Spleen (tissue), 7 donors: ENCODE measurements at regions not wholly inside any gene's neighbourhood (a gene's known extent, or its start where the extent isn't known, plus 50 kb on each side); places are given as distances from the start of the nearest gene placed in this dataset.

Experiments
- POLR2A ChIP-seq, 3 donors: fragments of 450-650 bp; IDR thresholded peaks; one replicate each; pipeline ENCODE4 v1.5.1; 2017; ENCODE audit warnings: antibody characterized with exemption in 3 of 3, mild to moderate bottlenecking in 1 of 3
- POLR2AphosphoS5 ChIP-seq, 3 donors: sonication (generic); formaldehyde crosslinking; IDR thresholded peaks; one replicate each; pipeline ENCODE4 v1.5.1; 2017; ENCODE audit warnings: antibody characterized with exemption in 3 of 3
- TF ChIP-seq, protein P1 (sequence below), 11 experiments: fragments of 200-600 bp in 7 of 11; fragments of 450-650 bp in 4 of 11; sonication (generic) in 4 of 11; IDR thresholded peaks in 8 of 11; conservative IDR thresholded peaks in 3 of 11; 1 replicate in 7 of 11; 2 replicates in 4 of 11; pipeline versions ENCODE4 v1.4.0 to v1.8.0; 2016 to 2021; ENCODE audit warnings: antibody characterized with exemption in 11 of 11, inconsistent platforms in 4 of 11, mild to moderate bottlenecking in 1 of 11
- donor health status: DM: no; HTN: no; CAD: no; lungs with moderate emphysema.
- donor health status: DM: no; HTN: no; CAD: no.
- donor health status: DM: no; HTN: no; CAD: no.

DNA sequence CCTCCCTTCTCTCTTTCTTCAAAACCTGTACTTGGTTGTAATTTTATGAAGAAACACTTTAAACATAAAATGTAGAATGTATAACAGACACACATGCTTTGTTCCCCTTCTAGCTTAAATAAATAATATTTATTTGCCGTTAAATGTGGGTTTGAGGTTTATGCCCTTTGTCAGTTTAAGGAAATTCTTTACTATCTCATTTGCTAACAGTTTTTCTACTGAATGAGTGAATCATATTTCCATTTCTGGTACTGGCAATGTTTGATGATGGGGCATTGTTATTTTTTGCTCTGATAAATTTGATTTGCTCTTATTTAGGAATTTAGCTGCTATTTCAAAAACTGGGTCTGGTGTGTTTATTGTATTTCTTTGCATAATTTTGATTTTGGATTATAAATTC, 555.6 kb downstream of the CCDC85A start:
- TF ChIP-seq, protein P1, sequence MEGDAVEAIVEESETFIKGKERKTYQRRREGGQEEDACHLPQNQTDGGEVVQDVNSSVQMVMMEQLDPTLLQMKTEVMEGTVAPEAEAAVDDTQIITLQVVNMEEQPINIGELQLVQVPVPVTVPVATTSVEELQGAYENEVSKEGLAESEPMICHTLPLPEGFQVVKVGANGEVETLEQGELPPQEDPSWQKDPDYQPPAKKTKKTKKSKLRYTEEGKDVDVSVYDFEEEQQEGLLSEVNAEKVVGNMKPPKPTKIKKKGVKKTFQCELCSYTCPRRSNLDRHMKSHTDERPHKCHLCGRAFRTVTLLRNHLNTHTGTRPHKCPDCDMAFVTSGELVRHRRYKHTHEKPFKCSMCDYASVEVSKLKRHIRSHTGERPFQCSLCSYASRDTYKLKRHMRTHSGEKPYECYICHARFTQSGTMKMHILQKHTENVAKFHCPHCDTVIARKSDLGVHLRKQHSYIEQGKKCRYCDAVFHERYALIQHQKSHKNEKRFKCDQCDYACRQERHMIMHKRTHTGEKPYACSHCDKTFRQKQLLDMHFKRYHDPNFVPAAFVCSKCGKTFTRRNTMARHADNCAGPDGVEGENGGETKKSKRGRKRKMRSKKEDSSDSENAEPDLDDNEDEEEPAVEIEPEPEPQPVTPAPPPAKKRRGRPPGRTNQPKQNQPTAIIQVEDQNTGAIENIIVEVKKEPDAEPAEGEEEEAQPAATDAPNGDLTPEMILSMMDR (IDR thresholded peaks at IDR 0.05 in 8 of 11, conservative IDR thresholded peaks at IDR 0.05 in 3 of 11): no peak
- TF ChIP-seq POLR2A (IDR thresholded peaks at IDR 0.05) (no peak), POLR2AphosphoS5 (IDR thresholded peaks at IDR 0.05) (no peak)
